Suprapubic skin (tissue), 4 donors: ENCODE measurements at regions not wholly inside any gene's neighbourhood (a gene's known extent, or its start where the extent isn't known, plus 50 kb on each side); places are given as distances from the start of the nearest gene placed in this dataset.

Experiments used
- DNase-seq, 2 donors: peaks; one replicate each; pipeline ENCODE4 v3.0.0-alpha.2; 2019; ENCODE audit warnings: low spot score in 2 of 2
- H3K27ac ChIP-seq: fragments of 200-600 bp; sonication (generic); one replicate; pipeline ENCODE4 v1.5.1; 2019
- H3K27me3 ChIP-seq: fragments of 200-600 bp; sonication (generic); one replicate; pipeline ENCODE4 v1.5.1; 2019
- H3K36me3 ChIP-seq: fragments of 200-600 bp; sonication (generic); one replicate; pipeline ENCODE4 v1.5.1; 2019
- H3K4me1 ChIP-seq: fragments of 200-600 bp; sonication (generic); one replicate; pipeline ENCODE4 v1.5.1; 2019
- H3K4me3 ChIP-seq: fragments of 200-600 bp; sonication (generic); one replicate; pipeline ENCODE4 v1.5.1; 2019; ENCODE audit warnings: mild to moderate bottlenecking
- H3K9me3 ChIP-seq: fragments of 200-600 bp; sonication (generic); one replicate; pipeline ENCODE4 v1.5.1; 2019
- EP300 ChIP-seq: sonication (generic); formaldehyde crosslinking; IDR thresholded peaks from one replicate; pipeline ENCODE4 v1.6.1; 2017; ENCODE audit warnings: antibody characterized with exemption
- POLR2A ChIP-seq, 2 donors: fragments of 450-650 bp; IDR thresholded peaks; one replicate each; pipeline ENCODE4 v1.6.1; 2017; ENCODE audit warnings: antibody characterized with exemption in 2 of 2, mild to moderate bottlenecking in 2 of 2, moderate library complexity in 2 of 2
- POLR2AphosphoS5 ChIP-seq, 3 donors: sonication (generic); formaldehyde crosslinking; IDR thresholded peaks; one replicate each; pipeline ENCODE4 v1.6.1; 2017; ENCODE audit warnings: antibody characterized with exemption in 3 of 3
- WGBS: methylation state at CpG from one replicate; pipeline ENCODE4 v1.1.5; 2018; 5-methylcytosine and 5-hydroxymethylcytosine counted together
- TF ChIP-seq, protein P1 (sequence below), 2 donors: fragments of 200-600 bp in 1 of 2; fragments of 450-650 bp in 1 of 2; sonication (generic) in 1 of 2; IDR thresholded peaks; one replicate each; pipeline ENCODE4 v1.5.1; 2016 to 2019; ENCODE audit warnings: antibody characterized with exemption in 2 of 2, mild to moderate bottlenecking in 1 of 2, moderate library complexity in 1 of 2

DNA sequence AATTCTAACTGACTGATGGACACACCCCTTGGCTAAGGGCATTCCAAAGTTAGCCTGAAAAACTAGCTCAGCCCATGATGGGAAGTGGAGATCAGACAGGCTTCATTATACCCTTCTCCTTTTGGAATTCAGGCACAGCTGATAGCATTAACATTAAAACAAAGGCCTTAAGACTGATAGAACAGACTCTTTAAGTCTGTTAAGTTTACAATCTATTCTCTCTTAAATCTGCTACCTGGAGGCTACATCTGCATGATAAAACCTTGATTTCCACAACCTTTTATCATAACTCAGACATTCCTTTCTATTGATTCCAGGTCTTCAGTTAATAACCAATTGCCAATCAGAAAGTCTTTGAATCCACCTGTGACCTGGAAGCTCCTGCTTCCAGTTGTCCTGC, 281.4 kb downstream of the TUSC1 start:
- no peak overlapping the region for H3K4me3 ChIP-seq
- no peak overlapping the region for H3K27ac ChIP-seq
- TF ChIP-seq, protein P1, sequence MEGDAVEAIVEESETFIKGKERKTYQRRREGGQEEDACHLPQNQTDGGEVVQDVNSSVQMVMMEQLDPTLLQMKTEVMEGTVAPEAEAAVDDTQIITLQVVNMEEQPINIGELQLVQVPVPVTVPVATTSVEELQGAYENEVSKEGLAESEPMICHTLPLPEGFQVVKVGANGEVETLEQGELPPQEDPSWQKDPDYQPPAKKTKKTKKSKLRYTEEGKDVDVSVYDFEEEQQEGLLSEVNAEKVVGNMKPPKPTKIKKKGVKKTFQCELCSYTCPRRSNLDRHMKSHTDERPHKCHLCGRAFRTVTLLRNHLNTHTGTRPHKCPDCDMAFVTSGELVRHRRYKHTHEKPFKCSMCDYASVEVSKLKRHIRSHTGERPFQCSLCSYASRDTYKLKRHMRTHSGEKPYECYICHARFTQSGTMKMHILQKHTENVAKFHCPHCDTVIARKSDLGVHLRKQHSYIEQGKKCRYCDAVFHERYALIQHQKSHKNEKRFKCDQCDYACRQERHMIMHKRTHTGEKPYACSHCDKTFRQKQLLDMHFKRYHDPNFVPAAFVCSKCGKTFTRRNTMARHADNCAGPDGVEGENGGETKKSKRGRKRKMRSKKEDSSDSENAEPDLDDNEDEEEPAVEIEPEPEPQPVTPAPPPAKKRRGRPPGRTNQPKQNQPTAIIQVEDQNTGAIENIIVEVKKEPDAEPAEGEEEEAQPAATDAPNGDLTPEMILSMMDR (IDR thresholded peaks at IDR 0.05): no peak
- TF ChIP-seq POLR2AphosphoS5 (IDR thresholded peaks at IDR 0.05): no peak
- TF ChIP-seq POLR2A (IDR thresholded peaks at IDR 0.05): no peak
- TF ChIP-seq EP300: no peak
- no peaks in the 10 kb centered on the region for H3K36me3 ChIP-seq
- no peaks in the 10 kb centered on the region for H3K4me1 ChIP-seq
- no peaks in the 10 kb centered on the region for H3K9me3 ChIP-seq
- H3K27me3 ChIP-seq: no peaks in the 10 kb centered on the region
- no peak for DNase-seq

- no peak overlapping the region for H3K4me3 ChIP-seq
These were observed 297.1 kb downstream of the TUSC1 start for GRCh38 chr9:25381141-25381540.

DNA sequence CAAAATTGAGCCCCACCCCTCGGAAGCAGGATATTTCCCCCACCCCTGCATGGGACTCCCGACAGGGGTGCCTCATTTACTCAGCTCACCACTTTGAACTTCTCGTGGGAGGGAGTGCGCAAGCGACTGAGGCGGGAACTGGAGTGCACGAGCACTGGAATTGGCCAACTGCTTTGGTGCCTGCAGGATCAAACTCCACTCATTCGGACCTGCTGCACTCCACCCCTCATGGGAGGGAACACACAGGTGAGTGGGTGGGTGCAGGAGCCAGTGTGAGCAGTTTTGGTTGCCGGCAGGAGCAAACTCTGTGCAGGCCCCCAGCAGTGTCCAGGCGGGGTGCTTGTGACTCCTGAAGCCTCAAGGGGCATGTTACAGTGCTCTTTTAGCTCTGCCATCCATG, 301.2 kb downstream of the TUSC1 start:
- TF ChIP-seq EP300: no peak
- TF ChIP-seq, protein P1 (IDR thresholded peaks at IDR 0.05): no peak
- no peak overlapping the region for H3K4me3 ChIP-seq
- no peaks in the 10 kb centered on the region for H3K27me3 ChIP-seq
- WGBS: 90% methylated on average over 7 of the region's 10 CpGs
- H3K36me3 ChIP-seq: no peaks in the 10 kb centered on the region
- H3K4me1 ChIP-seq: no peaks in the 10 kb centered on the region
- DNase-seq: no peak
- no peaks in the 10 kb centered on the region for H3K9me3 ChIP-seq
- no peak overlapping the region for H3K27ac ChIP-seq

More at GRCh38 chr9:25381141-25381540, 297.1 kb downstream of the TUSC1 start:
- Histone ChIP-seq H3K27ac (no peak overlapping the region), H3K27me3 (no peaks in the 10 kb centered on the region), H3K4me1 (no peaks in the 10 kb centered on the region), H3K36me3 (no peaks in the 10 kb centered on the region), H3K9me3 (no peaks in the 10 kb centered on the region)
- DNase-seq: no peak
- 31% methylated on average over 1 of the region's 1 CpG for WGBS
- TF ChIP-seq POLR2A (IDR thresholded peaks at IDR 0.05) (no peak), POLR2AphosphoS5 (IDR thresholded peaks at IDR 0.05) (no peak), EP300 (no peak)
- TF ChIP-seq, protein P1 (IDR thresholded peaks at IDR 0.05): no peak

- H3K27me3 ChIP-seq: no peaks in the 10 kb centered on the region
- H3K36me3 ChIP-seq: no peaks in the 10 kb centered on the region
- TF ChIP-seq POLR2A (IDR thresholded peaks at IDR 0.05) (no peak), POLR2AphosphoS5 (IDR thresholded peaks at IDR 0.05) (no peak), EP300 (no peak)
- TF ChIP-seq, protein P1 (IDR thresholded peaks at IDR 0.05): no peak
- no peaks in the 10 kb centered on the region for H3K4me1 ChIP-seq
- DNase-seq: no peak
- H3K4me3 ChIP-seq: no peak overlapping the region
- WGBS: 75% methylated on average over 1 of the region's 1 CpG
- H3K27ac ChIP-seq: no peak overlapping the region
- H3K9me3 ChIP-seq: no peaks in the 10 kb centered on the region
These were observed 304.0 kb downstream of the TUSC1 start for GRCh38 chr9:25374281-25374680.

- no peaks in the 10 kb centered on the region for H3K4me1 ChIP-seq
- no peak overlapping the region for H3K4me3 ChIP-seq
- H3K27ac ChIP-seq: no peak overlapping the region
- DNase-seq: no peak
- TF ChIP-seq, protein P1 (IDR thresholded peaks at IDR 0.05): no peak
- no peak for TF ChIP-seq POLR2A (IDR thresholded peaks at IDR 0.05)
- TF ChIP-seq POLR2AphosphoS5 (IDR thresholded peaks at IDR 0.05): no peak
- TF ChIP-seq EP300: no peak
- no peaks in the 10 kb centered on the region for H3K27me3 ChIP-seq
- WGBS: 51% methylated on average over 1 of the region's 1 CpG
- no peaks in the 10 kb centered on the region for H3K36me3 ChIP-seq
- no peaks in the 10 kb centered on the region for H3K9me3 ChIP-seq
These were observed 311.3 kb downstream of the TUSC1 start for GRCh38 chr9:25366906-25367305.
